K562 (cell line): ENCODE measurements at regions not wholly inside any gene's neighbourhood (a gene's known extent, or its start where the extent isn't known, plus 50 kb on each side); places are given as distances from the start of the nearest gene placed in this dataset.

Experiments
- ATAC-seq: fragments of 200-7000 bp; cut with Tn5 transposase; 3 replicates; pipeline ENCODE4 v1.9.1; 2020; ENCODE audit warnings: moderate library complexity
- BruUV-seq: library from RNA; stranded (reverse); fragments of 400-500 nt; replicated peaks from 2 replicates; lab custom pipeline; 2021; lab: Mats Ljungman, UMichigan
- CTCF ChIA-PET: fragments of 300-600 bp; formaldehyde crosslinking; extraction: SDS; loops from one replicate; lab custom pipeline; 2021; ENCODE audit warnings: low intra/inter-chr PET ratio; lab: Yijun Ruan, JAX
- POLR2A ChIA-PET: fragments of 300-600, 350-650 bp; sonication (Branson Sonifier 250); formaldehyde crosslinking; extraction: SDS; loops from one replicate; lab custom pipeline; 2021; ENCODE audit warnings: antibody characterized with exemption, inconsistent platforms; lab: Yijun Ruan, JAX
- DNase-seq, 4 experiments: peaks; one replicate each; pipeline versions ENCODE4 v3.0.0 to v3.0.0-alpha.2; 2011 to 2018; ENCODE audit warnings: low spot score in 3 of 4, mixed read lengths in 3 of 4; ENCODE audit errors: extremely low read depth in 1 of 4
- FAIRE-seq: peaks from 2 replicates; lab custom pipeline; 2011; peaks lifted over from hg19 to GRCh38; lab: Jason Lieb, UNC
- H2AFZ ChIP-seq: 2 replicates; pipeline ENCODE4 v1.6.0; 2011; ENCODE audit warnings: low read depth, low read length, control low read depth, inconsistent platforms
- H3K27ac ChIP-seq: fragments of 200-600 bp; 3 replicates; pipeline ENCODE4 v1.8.0; 2011; ENCODE audit warnings: low read depth, mild to moderate bottlenecking, control low read depth, inconsistent platforms, low read length, moderate library complexity, mixed read lengths; ENCODE audit errors: extremely low read depth
- H3K27me3 ChIP-seq, 2 experiments: fragments of 300-600 bp in 1 of 2; 2 replicates in 1 of 2; 3 replicates in 1 of 2; pipeline versions ENCODE4 v1.6.0 to v1.8.0; 2011; ENCODE audit warnings: inconsistent platforms in 2 of 2, low read length in 2 of 2, mild to moderate bottlenecking in 1 of 2, mixed read lengths in 1 of 2, moderate library complexity in 1 of 2; ENCODE audit not compliant: control insufficient read depth in 2 of 2, insufficient read depth in 2 of 2
- H3K36me3 ChIP-seq: fragments of 300-600 bp; 3 replicates; pipeline ENCODE4 v1.8.0; 2011; ENCODE audit warnings: mild to moderate bottlenecking, low read length, inconsistent platforms; ENCODE audit not compliant: control insufficient read depth, insufficient read depth
- H3K4me1 ChIP-seq, 2 experiments: fragments of 200-600 bp in 1 of 2; replicated peaks in 1 of 2; 2 replicates in 1 of 2; 3 replicates in 1 of 2; pipeline versions ENCODE4 v1.5.1 to v1.8.0; 2011; ENCODE audit warnings: inconsistent platforms in 2 of 2, low read length in 2 of 2, mild to moderate bottlenecking in 1 of 2, mixed read lengths in 1 of 2, moderate library complexity in 1 of 2; ENCODE audit not compliant: control insufficient read depth in 2 of 2, insufficient read depth in 2 of 2
- H3K4me2 ChIP-seq: 2 replicates; pipeline ENCODE4 v1.6.1; 2011; ENCODE audit warnings: low read length, control low read depth, inconsistent platforms, mixed read lengths; ENCODE audit not compliant: insufficient read depth
- H3K4me3 ChIP-seq: fragments of 200-600 bp; sonication (generic), shearing (Covaris generic); 2 replicates; pipeline ENCODE4 v1.5.1; 2016; ENCODE audit warnings: control low read depth, inconsistent platforms
- H3K79me2 ChIP-seq: fragments of 200-600 bp; 3 replicates; pipeline ENCODE4 v1.8.0; 2011; ENCODE audit warnings: low read length, inconsistent platforms; ENCODE audit not compliant: control insufficient read depth, insufficient read depth
- H3K9ac ChIP-seq, 2 experiments: 2 replicates each; pipeline versions ENCODE4 v1.6.0 to v1.6.1; 2011; ENCODE audit warnings: low read depth in 2 of 2, low read length in 2 of 2, control low read depth in 1 of 2, inconsistent platforms in 1 of 2, mild to moderate bottlenecking in 1 of 2, mixed read lengths in 1 of 2; ENCODE audit not compliant: insufficient read depth in 1 of 2
- H3K9me1 ChIP-seq: one replicate; pipeline ENCODE4 v1.6.0; 2011; ENCODE audit warnings: inconsistent platforms, mild to moderate bottlenecking, low read length, moderate library complexity; ENCODE audit not compliant: control insufficient read depth, insufficient read depth
- H3K9me3 ChIP-seq: replicated peaks from 2 replicates; pipeline ENCODE4 v1.5.1; 2011; ENCODE audit warnings: low read depth, low read length, inconsistent platforms; ENCODE audit not compliant: control insufficient read depth, insufficient read depth
- H4K20me1 ChIP-seq: replicated peaks from 2 replicates; pipeline ENCODE4 v1.6.1; 2011; ENCODE audit warnings: low read length, inconsistent platforms, mixed read lengths; ENCODE audit not compliant: control insufficient read depth, insufficient read depth
- E2F4 ChIP-seq: sonication (generic); formaldehyde crosslinking; IDR thresholded peaks from 2 replicates; pipeline ENCODE4 v1.8.0; 2022; ENCODE audit warnings: mild to moderate bottlenecking, low read depth, missing genetic modification reagents
- HMG20A ChIP-seq: fragments of 450-650 bp; formaldehyde crosslinking; conservative IDR thresholded peaks from 2 replicates; pipeline ENCODE4 v1.4.0; 2020; ENCODE audit warnings: mild to moderate bottlenecking, mixed read lengths
- LCOR ChIP-seq: sonication (generic); formaldehyde crosslinking; IDR thresholded peaks from 2 replicates; pipeline ENCODE4 v1.8.0; 2022; ENCODE audit warnings: mild to moderate bottlenecking, missing genetic modification reagents
- MAFK ChIP-seq: IDR thresholded peaks from 2 replicates; pipeline ENCODE4 v1.6.1; 2011; ENCODE audit warnings: low read length, improper control_type of control experiment
- MEF2A ChIP-seq: IDR thresholded peaks from 2 replicates; pipeline ENCODE4 v1.6.1; 2011; ENCODE audit warnings: low read depth, mild to moderate bottlenecking, low read length, moderate library complexity; ENCODE audit not compliant: control insufficient read depth
- NONO ChIP-seq, 2 experiments: fragments of 200-400 bp in 1 of 2; fragments of 450-650 bp in 1 of 2; formaldehyde crosslinking in 1 of 2; IDR thresholded peaks; 2 replicates each; pipeline ENCODE4 v1.6.1; 2017; ENCODE audit warnings: low read depth in 2 of 2, mild to moderate bottlenecking in 2 of 2, moderate library complexity in 2 of 2, low read length in 1 of 2
- PTRF ChIP-seq: fragments of 450-650 bp; IDR thresholded peaks from 2 replicates; pipeline ENCODE4 v1.6.1; 2016; ENCODE audit warnings: mild to moderate bottlenecking, missing genetic modification characterization, missing compliant biosample characterization
- PURB ChIP-seq: sonication (generic); formaldehyde crosslinking; IDR thresholded peaks from 2 replicates; pipeline ENCODE4 v1.9.0; 2021; ENCODE audit warnings: low read depth, mild to moderate bottlenecking, missing genetic modification reagents
- RBBP5 ChIP-seq: fragments of 200-600 bp; sonication (generic); IDR thresholded peaks from 2 replicates; pipeline ENCODE4 v1.6.1; 2012; ENCODE audit warnings: borderline replicate concordance, mild to moderate bottlenecking, low read length, control low read depth, inconsistent platforms; ENCODE audit not compliant: insufficient read depth, poor library complexity, severe bottlenecking
- TFAM ChIP-seq: fragments of 250-450 bp; sonication (Bioruptor Pico); conservative IDR thresholded peaks from 2 replicates; pipeline ENCODE4 v1.5.0; 2021; ENCODE audit warnings: mild to moderate bottlenecking, moderate library complexity
- ZNF232 ChIP-seq: sonication (generic); formaldehyde crosslinking; IDR thresholded peaks from 2 replicates; pipeline ENCODE4 v1.8.0; 2022; ENCODE audit warnings: mild to moderate bottlenecking, missing genetic modification reagents
- ZNF354B ChIP-seq: fragments of 250-450 bp; sonication (Bioruptor Pico); IDR thresholded peaks from 2 replicates; pipeline ENCODE4 v1.4.0; 2020
- WGBS: fragments of 100-300 bp; shearing (Covaris generic); methylation state at CpG from one replicate; pipeline ENCODE4 v1.1.6; 2016; ENCODE audit warnings: low coverage, mixed read lengths; ENCODE audit not compliant: insufficient coverage; ENCODE audit errors: missing lambda C conversion rate; 5-methylcytosine and 5-hydroxymethylcytosine counted together
- in situ Hi-C: fragments of 300-500 bp; cut with MboI; formaldehyde crosslinking; loops from 4 replicates; pipeline ENCODE4 v1.15.0; 2018; ENCODE audit warnings: inconsistent platforms, mixed read lengths
- intact Hi-C: fragments of 100-400 bp; cut with micrococcal nuclease; formaldehyde crosslinking; loops from 2 replicates; pipeline ENCODE4 v1.14.2; 2022

GRCh38 chr6:22149501-22150367, 147.1 kb downstream of the PRL start:
- no peak for FAIRE-seq
- intact Hi-C loops (no loop called here), in situ Hi-C loops (no loop called here)
- Histone ChIP-seq H3K4me2 (no peak overlapping the region), H3K36me3 (no peaks in the 10 kb centered on the region), H3K9ac (no peak overlapping the region), H3K9me1 (no peaks in the 10 kb centered on the region), H4K20me1 (no peaks in the 10 kb centered on the region), H3K9me3 (no peaks in the 10 kb centered on the region), H3K27ac (no peak overlapping the region), H3K4me3 (no peak overlapping the region), H3K27me3 (peaks cover 17 to 27% of the 10 kb centered on the region in 2 experiments), H3K4me1 (peaks cover 0 to 6% of the 10 kb centered on the region in 2 experiments; a peak in 1 of 5 replicates), H3K79me2 (no peaks in the 10 kb centered on the region), H2AFZ (no peak overlapping the region)
- WGBS = 3% methylated on average over 11 of the region's 11 CpGs
- CTCF ChIA-PET = no interaction called here
- DNase-seq = no peak
- POLR2A ChIA-PET = interaction anchor here (0.8 to 1.2 kb wide), 2 partner anchors 9 to 12 kb away, joined by 4 read pairs; no protein-coding TSS in a partner anchor
- BruUV-seq = no TSS peak
- TF ChIP-seq MAFK (no peak), ZNF354B (no peak), ZNF232 (CRISPR knock-in tag) (no peak), PURB (CRISPR knock-in tag) (no peak), PTRF (tag) (no peak), HMG20A (CRISPR knock-in tag) (no peak), TFAM (CRISPR knock-in tag) (no peak), MEF2A (no peak), NONO (IDR thresholded peaks at IDR 0.05; ENCODE audit: low read depth in 2 of 2, low read length in 1 of 2) (no peak), E2F4 (CRISPR knock-in tag) (no peak), LCOR (CRISPR knock-in tag) (no peak), RBBP5 (no peak)
- no peak for ATAC-seq
